ENCODE measurements at regions not wholly inside any gene's neighbourhood (a gene's known extent, or its start where the extent isn't known, plus 50 kb on each side); places are given as distances from the start of the nearest gene placed in this dataset.

DNA sequence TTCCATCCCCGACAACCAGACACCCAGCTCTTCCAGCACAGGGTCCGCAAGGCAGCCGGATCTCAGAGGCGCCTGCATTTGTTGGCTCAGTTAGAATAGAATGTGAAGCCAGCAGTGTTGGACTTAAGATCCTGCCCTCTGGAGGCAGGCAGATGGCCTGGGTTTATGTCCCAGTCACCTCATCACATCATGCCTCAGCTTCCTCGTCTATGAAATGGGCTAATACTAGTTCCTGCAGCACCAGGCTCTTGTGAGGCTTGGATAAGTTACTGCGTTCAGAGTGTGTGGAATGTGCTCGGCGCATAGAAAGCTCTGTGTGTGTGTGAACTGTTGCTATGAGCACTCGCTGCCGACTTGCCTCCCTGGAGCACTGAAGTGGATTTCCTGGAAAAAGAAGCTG lies 202.5 kb upstream of the GPR26 start:
- Histone ChIP-seq H3K4me1 (no peaks in the 10 kb centered on the region), H3K27ac (no peak overlapping the region), H3K36me3 (no peaks in the 10 kb centered on the region), H3K9me3 (no peaks in the 10 kb centered on the region), H3K4me3 (no peak overlapping the region), H3K27me3 (no peaks in the 10 kb centered on the region)
- TF ChIP-seq, protein P1, sequence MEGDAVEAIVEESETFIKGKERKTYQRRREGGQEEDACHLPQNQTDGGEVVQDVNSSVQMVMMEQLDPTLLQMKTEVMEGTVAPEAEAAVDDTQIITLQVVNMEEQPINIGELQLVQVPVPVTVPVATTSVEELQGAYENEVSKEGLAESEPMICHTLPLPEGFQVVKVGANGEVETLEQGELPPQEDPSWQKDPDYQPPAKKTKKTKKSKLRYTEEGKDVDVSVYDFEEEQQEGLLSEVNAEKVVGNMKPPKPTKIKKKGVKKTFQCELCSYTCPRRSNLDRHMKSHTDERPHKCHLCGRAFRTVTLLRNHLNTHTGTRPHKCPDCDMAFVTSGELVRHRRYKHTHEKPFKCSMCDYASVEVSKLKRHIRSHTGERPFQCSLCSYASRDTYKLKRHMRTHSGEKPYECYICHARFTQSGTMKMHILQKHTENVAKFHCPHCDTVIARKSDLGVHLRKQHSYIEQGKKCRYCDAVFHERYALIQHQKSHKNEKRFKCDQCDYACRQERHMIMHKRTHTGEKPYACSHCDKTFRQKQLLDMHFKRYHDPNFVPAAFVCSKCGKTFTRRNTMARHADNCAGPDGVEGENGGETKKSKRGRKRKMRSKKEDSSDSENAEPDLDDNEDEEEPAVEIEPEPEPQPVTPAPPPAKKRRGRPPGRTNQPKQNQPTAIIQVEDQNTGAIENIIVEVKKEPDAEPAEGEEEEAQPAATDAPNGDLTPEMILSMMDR (IDR thresholded peaks at IDR 0.05), result no peak
- no peak for DNase-seq (ENCODE audit: low spot score)

DNA sequence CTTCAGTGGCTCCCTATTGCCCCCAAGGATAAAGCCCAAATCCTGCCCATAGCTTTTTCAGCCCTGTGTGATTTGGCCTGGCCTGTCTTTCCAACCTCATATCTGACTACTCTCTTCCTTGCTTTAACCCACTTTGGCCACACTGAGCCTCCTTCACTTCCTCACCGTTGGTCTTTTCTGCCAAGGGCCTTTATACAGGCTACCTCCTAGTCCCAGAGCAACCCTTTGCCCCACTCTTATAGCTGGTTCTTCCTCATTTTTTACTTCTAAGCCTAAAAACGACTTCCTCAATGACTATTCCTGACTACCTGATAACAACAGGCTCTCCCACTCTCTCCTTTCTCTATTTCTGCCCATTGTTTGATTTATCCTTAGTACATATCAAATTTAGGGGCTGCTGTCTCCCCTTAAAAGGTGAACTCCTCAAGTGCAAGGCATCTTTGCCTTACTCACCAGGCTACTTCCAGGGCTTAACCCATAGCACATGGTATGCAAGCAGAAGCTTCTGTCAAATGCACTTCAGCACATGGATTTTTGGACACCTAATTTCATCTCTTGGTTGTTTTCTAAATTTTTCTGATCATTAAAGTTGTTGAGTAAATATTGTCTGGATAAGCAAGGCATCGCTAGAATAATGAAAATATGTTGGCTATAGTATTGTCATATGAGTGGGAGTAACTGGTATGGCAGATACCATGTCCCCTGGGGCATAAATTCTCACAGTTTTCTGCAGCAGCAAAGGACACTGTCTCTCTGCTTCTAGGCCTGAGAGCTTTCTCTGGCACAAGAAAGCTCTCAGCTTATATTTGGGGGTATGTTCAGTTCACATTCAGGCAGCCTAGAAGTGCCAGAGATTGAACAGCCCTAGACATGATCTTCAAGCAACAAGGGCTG lies 201.5 kb upstream of the GPR26 start:
- TF ChIP-seq, protein P1 (IDR thresholded peaks at IDR 0.05), result no peak
- Histone ChIP-seq H3K36me3 (no peaks in the 10 kb centered on the region), H3K4me3 (no peak overlapping the region), H3K27me3 (no peaks in the 10 kb centered on the region), H3K4me1 (no peaks in the 10 kb centered on the region), H3K27ac (no peak overlapping the region), H3K9me3 (no peaks in the 10 kb centered on the region)
- DNase-seq (ENCODE audit: low spot score), result no peak

DNA sequence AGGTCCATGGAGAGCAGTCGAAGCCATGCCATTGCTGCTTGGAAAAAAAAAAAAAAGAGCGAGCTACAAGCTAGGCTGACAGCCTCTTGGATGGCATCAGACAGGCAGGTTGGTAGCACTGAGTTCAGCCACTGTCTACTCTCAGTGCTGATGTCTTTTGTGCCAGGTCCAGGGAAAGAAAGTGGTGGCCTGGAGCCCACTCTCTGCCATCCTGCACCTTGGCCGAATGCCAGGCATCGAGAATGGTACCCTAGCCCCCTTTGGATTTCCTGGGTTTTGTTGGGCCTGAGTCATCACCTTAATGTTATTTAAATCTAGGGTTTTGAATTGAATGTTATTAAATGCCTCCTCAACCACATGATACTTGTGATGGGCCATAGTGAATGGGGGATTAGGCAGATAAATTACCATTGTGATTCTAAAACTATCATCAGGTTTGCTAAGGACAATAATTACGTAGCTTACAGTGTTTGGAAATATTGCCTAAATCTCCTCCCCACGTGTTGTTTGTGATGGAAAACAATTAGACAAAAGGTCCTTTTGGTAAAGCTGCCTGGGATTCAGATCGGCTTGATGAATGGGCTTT lies 195.7 kb upstream of the GPR26 start:
- Histone ChIP-seq H3K27me3 (no peaks in the 10 kb centered on the region), H3K9me3 (no peaks in the 10 kb centered on the region), H3K4me1 (no peaks in the 10 kb centered on the region), H3K4me3 (no peak overlapping the region), H3K27ac (no peak overlapping the region), H3K36me3 (no peaks in the 10 kb centered on the region)
- no peak for DNase-seq (ENCODE audit: low spot score)
- TF ChIP-seq, protein P1 (IDR thresholded peaks at IDR 0.05), result no peak

DNA sequence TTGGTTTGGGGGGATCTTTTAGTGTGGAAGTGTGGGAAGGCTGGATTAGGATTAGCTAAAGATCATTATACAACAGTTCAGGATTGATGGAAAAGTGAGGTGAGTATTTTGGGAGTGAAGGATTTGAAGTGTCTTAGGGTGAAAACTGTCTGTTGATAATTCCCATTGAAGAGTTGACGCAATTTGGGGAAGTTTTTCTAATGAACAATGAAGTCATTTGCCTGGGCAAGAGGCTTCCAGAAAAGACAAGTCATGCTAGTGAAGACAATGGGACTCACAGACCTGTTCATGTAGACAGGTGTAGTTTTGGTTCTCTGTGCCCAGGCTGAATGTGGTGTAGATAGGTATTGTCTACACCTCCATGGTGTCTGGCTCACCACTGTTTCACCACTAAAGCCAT lies 194.3 kb upstream of the GPR26 start:
- DNase-seq (ENCODE audit: low spot score), result no peak
- no peak overlapping the region for H3K4me3 ChIP-seq
- H3K9me3 ChIP-seq, result no peaks in the 10 kb centered on the region
- H3K27me3 ChIP-seq, result no peaks in the 10 kb centered on the region
- H3K36me3 ChIP-seq, result no peaks in the 10 kb centered on the region
- no peaks in the 10 kb centered on the region for H3K4me1 ChIP-seq
- H3K27ac ChIP-seq, result no peak overlapping the region
- TF ChIP-seq, protein P1 (IDR thresholded peaks at IDR 0.05), result no peak

DNA sequence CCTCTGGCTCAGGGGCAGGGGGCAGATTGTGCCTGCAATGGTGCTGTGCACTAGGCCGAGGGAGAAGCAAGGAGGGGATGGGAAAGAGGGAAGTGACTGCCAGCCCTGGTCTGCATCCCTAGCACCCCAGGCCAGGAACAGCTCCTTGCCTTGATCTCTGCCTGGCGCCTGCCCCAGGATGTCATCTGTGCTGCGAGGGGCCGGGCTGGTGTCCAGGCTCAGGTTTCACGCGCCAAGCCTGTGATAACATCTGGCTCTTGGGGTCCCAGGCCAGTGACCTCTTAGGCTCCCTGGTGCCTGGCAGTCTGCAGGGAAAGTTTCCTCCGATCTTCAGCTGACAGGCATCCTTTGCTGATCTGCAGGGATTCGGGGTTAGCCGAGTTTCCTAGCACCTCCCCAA lies 193.5 kb upstream of the GPR26 start:
- H3K9me3 ChIP-seq, result no peaks in the 10 kb centered on the region
- H3K27me3 ChIP-seq, result no peaks in the 10 kb centered on the region
- H3K4me1 ChIP-seq, result no peaks in the 10 kb centered on the region
- no peak for DNase-seq (ENCODE audit: low spot score)
- no peak overlapping the region for H3K4me3 ChIP-seq
- H3K36me3 ChIP-seq, result no peaks in the 10 kb centered on the region
- TF ChIP-seq, protein P1 (IDR thresholded peaks at IDR 0.05), result no peak
- H3K27ac ChIP-seq, result no peak overlapping the region

Measured in right atrium auricular region (tissue), 2 donors.